HG02852 (cell line): ENCODE measurements at regions not wholly inside any gene's neighbourhood (a gene's known extent, or its start where the extent isn't known, plus 50 kb on each side); places are given as distances from the start of the nearest gene placed in this dataset.

Experiments
- ATAC-seq: cut with Tn5 transposase; IDR thresholded peaks from one replicate; pipeline ENCODE4 v1.9.1; 2021; ENCODE audit warnings: mild to moderate bottlenecking, moderate library complexity; ENCODE audit not compliant: unreplicated experiment

GRCh38 chr20:40806929-40807820 is 118.1 kb upstream of the MAFB start:
- no peak for ATAC-seq

DNA sequence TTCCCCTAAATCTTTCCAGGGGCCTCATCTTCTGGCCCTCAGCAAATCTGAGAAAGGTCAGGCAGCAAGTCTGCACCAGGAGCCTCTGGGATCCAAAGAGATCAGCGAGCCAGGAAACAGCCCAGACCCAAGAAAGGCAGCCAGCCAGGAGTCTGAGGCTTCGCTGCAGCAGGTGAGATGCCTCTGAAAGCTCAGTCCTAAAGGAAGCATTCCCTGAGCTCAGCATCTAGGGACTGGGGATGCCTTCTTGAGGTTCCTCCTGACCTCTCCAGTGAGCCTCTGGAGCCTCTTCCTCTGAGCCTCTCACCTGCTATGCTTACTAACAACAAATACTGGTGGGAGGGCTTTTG is 118.8 kb upstream of the MAFB start:
- no peak for ATAC-seq

GRCh38 chr20:40808936-40809335 is 119.9 kb upstream of the MAFB start:
- ATAC-seq: no peak

DNA sequence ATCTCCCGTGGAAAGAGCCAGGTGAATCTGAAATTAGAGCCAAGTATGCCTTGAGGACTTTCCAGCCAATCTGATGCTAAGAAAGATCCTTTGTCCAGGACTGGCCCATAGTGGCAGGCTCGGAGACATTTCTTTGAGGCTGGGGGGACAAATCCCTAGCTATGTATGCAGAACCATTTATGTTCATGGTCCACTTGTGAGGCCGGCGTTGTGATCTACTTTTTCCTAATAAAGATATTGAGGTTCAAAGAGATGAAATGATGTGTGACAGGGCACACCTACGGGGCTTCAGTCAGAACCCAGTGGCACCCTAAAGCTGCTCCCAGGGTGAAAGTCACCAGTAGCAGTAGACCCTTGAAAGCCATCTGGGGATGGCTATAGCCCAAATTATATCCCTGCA is 120.3 kb upstream of the MAFB start:
- no peak for ATAC-seq

GRCh38 chr20:40810332-40811000 is 121.4 kb upstream of the MAFB start:
- no peak for ATAC-seq

DNA sequence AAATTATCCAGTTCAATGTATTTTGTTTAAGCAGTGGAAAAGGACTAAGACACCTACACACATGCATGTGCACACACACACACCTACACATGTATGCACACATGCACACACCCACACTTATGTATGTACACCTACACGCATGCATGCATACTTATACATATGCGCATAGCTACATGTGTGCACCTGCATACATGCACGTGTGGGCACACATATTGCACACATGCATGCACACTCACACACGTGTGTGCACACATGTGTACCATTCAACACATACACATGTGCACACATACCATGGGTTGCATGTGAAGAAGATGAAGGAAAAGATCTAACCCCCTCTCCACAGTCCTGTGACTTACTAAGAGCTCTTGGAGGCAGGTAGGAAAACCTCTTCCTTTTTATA is 122.0 kb upstream of the MAFB start:
- no peak for ATAC-seq

- ATAC-seq: no peak
These were observed 122.8 kb upstream of the MAFB start for GRCh38 chr20:40811660-40812414.

DNA sequence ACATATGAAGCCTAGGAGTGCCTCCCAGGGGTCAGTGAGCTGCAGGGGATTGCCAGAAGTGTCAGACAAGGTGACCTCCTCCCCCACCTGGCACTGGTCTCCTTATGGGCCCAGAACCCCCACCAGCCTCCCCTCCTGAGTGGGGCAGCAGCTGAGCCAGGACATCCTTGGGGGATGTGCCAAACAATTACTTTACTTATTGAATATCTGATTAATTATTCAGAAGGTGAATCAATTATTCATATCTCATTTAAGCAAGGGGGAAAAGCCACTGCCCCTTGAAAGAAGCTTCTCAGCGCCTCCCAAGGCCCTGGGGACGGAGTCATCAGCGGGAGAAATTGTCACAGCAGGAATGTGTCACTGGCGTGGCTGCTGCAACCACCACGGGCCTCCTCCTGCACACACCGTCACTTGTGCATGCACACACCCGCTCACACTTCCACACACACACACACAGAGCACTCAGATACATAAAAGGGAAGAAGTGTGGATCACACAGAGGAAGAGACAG is 123.4 kb upstream of the MAFB start:
- no peak for ATAC-seq

DNA sequence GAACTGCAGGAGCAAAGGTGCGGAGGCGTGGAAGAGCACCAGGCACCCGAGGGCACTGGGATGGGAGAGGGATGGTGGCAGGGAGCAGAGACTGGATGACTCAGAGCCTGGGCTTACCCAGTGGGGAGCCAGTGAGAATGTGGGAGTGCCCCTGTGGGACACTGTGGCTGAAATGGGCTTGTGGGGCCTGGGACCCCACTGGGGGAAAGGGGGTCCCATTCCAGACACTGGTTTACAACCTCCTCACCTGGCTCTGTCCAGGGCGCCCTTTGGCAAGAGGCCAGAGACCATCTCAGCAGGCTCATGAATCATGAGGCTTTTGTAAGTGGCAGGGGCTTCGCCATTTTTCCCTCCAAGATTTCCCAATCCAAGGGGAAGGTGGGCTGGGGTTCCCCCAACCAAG is 124.0 kb upstream of the MAFB start:
- no peak for ATAC-seq

DNA sequence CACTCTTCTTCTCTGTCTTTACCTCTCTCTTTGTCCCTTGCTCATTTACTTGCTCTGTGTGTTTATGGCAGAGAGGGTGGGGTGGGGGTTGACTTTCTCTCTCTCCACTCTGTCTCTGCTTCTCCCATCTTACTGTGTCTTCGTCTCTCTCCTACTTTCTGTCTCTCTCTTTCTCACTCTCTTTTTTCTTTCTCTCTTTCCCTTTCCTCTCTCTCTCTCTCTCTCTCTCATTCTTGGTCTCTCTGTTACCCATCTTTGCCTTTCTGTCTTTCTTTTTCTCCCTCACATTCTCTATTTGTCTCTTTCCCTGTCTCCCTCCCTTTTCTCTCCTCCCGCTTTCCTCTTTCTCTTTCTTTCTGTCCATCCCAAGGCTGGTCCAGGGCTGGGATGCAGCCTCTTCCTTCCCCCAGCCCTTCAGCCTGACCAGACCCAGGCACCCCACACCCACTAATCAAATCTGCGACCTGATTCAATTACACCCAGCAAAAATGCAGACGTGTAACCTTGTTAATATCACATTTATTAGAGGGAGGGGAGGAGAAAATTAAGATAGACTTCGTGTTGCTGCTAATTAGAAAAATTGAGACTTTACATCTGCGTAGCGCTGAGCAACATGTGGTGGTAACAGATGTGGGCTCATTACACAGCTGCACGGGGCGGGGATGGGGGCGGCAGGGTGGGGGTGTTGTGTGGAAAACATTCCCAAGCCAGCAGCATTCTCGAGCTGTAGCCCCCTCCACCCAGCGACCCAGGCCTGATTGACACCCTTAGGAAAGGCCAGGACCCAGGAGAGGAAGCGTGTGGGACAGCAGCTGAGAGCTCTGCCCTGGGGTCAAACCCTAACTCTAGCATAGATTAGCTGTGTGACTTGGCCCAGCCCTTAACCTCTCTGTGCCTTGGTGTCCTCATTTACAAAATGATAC is 124.9 kb upstream of the MAFB start:
- no peak for ATAC-seq

DNA sequence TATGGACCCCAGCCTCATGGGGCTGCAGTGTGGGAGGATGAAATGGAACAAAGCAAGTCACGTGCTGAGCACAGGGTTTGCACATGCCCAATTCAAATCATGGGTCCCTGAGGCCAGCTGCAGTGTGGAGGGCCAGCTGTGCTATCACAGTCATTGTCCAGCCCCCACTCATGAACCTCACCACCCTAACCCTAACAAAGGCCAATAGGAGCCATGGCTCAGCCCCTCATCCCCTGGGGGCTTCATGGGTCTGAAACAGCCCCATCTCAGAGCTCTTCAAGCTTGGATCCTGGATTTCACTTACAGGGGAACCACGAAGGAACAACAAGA is 125.6 kb upstream of the MAFB start:
- ATAC-seq: no peak

DNA sequence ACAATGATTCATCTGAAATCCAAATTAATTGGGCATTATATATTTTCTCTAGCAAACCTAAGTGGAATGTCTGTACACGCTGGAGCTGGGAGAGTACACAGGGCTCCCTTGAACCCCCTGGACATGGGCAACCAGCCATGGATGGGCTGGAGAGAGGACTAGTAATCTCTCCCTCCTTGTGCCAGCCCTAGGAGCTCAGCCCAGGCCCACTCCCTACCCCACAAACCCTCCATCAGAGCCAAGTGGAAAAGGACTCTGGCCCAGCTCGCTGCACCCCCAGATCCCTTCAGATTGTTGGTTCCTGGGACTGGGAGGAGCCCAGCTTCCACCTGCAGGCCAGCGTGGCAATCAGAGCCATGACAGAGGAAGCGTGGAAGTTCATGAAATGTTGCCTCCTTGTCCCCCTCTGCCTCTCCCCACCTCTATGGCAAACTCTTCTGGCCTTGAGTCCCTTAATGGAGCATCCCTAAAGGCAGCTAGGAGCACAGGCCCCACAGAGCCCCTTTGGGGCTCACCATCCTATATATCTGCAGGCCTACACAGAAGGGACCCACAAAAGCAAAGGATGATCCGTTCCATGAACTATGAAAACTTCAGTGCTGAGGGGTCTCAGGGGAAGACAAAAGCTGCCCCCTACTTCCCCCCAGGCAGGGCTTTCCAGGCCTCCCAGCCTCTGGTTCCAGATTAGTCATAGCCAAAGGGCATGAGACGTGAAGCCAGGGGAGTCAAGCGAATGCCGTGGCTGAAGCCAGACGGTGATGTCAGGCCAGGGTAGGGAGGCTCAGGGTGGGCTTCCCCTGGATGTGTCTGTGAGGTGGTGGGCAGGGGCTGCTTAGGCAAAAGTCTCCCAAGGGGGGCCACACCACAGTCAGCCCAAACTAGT is 126.4 kb upstream of the MAFB start:
- ATAC-seq: no peak

DNA sequence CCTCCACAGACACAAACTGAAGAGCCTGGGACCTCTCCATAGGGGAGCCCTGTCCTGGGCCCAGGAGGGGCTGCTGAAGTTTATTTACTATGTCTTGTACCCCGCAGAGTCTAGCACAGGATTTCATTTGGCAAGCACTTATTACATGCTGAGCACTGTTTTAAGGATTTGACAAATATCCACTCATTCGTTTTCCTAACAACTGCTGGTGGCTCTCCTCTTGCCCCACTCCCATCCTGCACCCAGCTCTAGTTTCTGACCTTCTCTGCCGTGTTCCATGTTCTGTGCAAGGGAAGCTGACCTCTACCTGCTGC is 127.0 kb upstream of the MAFB start:
- no peak for ATAC-seq

DNA sequence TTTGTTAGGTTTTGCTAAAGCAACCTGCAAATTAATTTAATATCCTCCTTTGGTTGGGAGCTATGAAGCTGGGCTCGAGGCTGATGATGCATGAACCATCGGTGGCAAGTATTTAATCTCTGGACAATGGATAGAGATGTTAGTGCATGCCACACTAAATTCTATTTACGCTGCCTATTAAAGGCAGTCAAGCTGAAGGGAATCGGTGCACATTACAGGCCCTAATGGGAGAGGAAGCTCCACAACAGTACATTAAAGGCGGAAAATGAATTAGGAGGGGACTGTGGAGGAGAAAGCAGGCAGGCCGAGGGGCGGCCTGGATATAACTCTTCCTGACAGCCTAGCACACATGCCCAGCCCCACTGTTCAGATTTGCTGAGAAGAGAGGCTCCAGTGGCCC is 132.4 kb upstream of the MAFB start:
- no peak for ATAC-seq

GRCh38 chr20:40826699-40827098 is 137.7 kb upstream of the MAFB start:
- ATAC-seq: no peak

- no peak for ATAC-seq
These were observed 146.3 kb upstream of the MAFB start for GRCh38 chr20:40835321-40835720.

DNA sequence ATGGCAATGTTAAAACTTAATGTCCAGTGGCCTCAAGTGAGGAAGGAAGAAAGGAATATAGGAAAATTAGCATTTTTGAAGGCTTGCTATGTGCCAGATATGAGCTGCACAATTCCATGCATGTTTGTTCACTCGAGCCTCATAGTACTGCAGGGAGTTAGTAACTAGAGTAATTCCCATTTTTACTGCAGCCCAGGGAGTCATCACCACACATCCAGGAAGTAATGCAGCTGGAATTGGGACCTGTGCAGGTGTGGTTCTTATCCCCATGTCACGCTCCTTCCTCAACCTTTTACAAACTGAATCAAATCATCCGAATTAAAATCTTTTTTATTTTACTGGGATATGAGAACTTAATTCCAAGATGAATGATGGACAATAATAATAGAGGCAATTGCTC is 149.5 kb upstream of the MAFB start:
- ATAC-seq: no peak

DNA sequence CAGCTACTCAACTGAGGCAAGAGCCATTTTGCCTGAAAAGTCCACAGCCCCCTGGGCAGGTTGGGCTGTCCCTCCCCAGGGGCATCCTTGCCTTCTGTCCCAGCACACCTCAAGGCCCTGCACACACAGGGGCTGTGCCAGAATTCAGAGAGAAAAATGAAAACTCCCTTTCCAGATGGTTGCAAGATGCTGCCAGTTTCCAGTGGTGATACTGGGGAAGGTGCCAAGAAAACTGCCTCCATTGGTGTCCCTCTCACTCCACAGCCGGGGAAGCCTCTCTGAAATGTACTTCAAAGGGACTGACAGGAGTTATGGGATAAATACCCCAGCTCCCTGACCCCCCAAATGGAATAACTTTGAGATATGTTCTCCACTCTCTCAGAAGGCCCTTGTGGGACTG is 154.2 kb upstream of the MAFB start:
- ATAC-seq: no peak

DNA sequence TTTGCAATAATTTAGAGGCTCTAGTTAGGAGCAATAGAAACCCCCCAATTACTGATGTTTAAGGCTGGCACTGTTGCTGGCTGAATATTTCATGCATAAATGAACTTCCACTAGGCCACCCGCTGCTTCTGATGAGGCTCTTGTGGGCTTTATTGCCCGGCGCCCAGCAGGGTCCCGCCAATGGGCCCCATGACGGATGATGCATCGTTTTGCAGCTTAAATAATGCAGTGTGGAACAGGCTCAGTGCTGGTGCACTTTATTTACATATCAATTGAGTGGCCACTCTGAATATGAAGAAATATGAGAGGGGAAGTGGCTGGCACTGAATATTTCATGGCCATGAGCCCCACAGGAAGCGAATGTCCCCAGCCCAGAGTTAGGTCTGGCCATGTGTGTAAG is 155.3 kb upstream of the MAFB start:
- no peak for ATAC-seq

GRCh38 chr20:40848096-40848495 is 159.1 kb upstream of the MAFB start:
- ATAC-seq: no peak
